ENCODE measurements at regions not wholly inside any gene's neighbourhood (a gene's known extent, or its start where the extent isn't known, plus 50 kb on each side); places are given as distances from the start of the nearest gene placed in this dataset.

DNA sequence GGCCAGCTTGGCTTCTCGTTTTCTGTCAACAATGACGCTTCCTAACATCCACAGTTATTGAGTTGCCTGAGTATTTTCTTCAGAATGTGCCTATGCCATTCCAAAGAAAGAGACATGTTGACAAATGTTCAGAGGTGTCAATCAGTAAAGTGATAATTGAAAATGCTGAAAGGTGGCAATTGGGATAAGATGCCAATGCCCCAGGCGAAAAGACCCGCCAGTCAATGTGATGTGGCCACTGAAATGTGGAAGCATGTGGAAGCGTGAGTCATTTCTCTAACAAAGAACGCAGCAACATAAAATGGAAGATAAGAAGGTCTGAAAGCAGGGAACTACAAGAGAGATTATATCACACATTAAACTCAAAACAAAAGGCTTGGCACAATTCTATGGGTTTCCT lies 882.2 kb upstream of the SLC10A2 start:
- TF ChIP-seq, protein P1, sequence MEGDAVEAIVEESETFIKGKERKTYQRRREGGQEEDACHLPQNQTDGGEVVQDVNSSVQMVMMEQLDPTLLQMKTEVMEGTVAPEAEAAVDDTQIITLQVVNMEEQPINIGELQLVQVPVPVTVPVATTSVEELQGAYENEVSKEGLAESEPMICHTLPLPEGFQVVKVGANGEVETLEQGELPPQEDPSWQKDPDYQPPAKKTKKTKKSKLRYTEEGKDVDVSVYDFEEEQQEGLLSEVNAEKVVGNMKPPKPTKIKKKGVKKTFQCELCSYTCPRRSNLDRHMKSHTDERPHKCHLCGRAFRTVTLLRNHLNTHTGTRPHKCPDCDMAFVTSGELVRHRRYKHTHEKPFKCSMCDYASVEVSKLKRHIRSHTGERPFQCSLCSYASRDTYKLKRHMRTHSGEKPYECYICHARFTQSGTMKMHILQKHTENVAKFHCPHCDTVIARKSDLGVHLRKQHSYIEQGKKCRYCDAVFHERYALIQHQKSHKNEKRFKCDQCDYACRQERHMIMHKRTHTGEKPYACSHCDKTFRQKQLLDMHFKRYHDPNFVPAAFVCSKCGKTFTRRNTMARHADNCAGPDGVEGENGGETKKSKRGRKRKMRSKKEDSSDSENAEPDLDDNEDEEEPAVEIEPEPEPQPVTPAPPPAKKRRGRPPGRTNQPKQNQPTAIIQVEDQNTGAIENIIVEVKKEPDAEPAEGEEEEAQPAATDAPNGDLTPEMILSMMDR (IDR thresholded peaks at IDR 0.05): no peak
- TF ChIP-seq POLR2A (IDR thresholded peaks at IDR 0.05): no peak
